WERI-Rb-1 (cell line): ENCODE measurements at regions not wholly inside any gene's neighbourhood (a gene's known extent, or its start where the extent isn't known, plus 50 kb on each side); places are given as distances from the start of the nearest gene placed in this dataset.

Source experiments
- DNase-seq: peaks from one replicate; pipeline ENCODE4 v3.0.0-alpha.2; 2020
- H3K27ac ChIP-seq: fragments of 250-450 bp; sonication (Bioruptor Pico); 2 replicates; pipeline ENCODE4 v1.5.1; 2020; ENCODE audit warnings: mild to moderate bottlenecking, moderate library complexity
- H3K27me3 ChIP-seq: fragments of 250-450 bp; sonication (Bioruptor Pico); 2 replicates; pipeline ENCODE4 v1.5.1; 2021; ENCODE audit warnings: mild to moderate bottlenecking, low read depth, moderate library complexity; ENCODE audit not compliant: insufficient read depth, severe bottlenecking
- H3K36me3 ChIP-seq: fragments of 250-450 bp; sonication (Bioruptor Pico); 2 replicates; pipeline ENCODE4 v1.5.1; 2020; ENCODE audit warnings: mild to moderate bottlenecking, moderate library complexity
- H3K4me3 ChIP-seq: 2 replicates; pipeline ENCODE4 v1.5.1; 2011; ENCODE audit warnings: low read depth, mild to moderate bottlenecking, control low read depth, low read length
- H3K9me3 ChIP-seq: fragments of 250-450 bp; sonication (Bioruptor Pico); 2 replicates; pipeline ENCODE4 v1.5.1; 2021; ENCODE audit warnings: mild to moderate bottlenecking, moderate library complexity; ENCODE audit not compliant: severe bottlenecking
- CTCF ChIP-seq: IDR thresholded peaks from 2 replicates; pipeline ENCODE4 v1.5.1; 2011; ENCODE audit warnings: low read depth, mild to moderate bottlenecking, control low read depth, inconsistent platforms, low read length

GRCh38 chr6:3607171-3607570 lies 144.3 kb downstream of the PXDC1 start:
- no peak overlapping the region for H3K4me3 ChIP-seq
- TF ChIP-seq CTCF = no peak

GRCh38 chr6:3603340-3604130 lies 146.7 kb upstream of the SLC22A23 start:
- H3K4me3 ChIP-seq = no peak overlapping the region
- no peak overlapping the region for H3K27ac ChIP-seq
- peaks cover 16% of the 10 kb centered on the region for H3K9me3 ChIP-seq
- no peaks in the 10 kb centered on the region for H3K36me3 ChIP-seq
- no peaks in the 10 kb centered on the region for H3K27me3 ChIP-seq
- TF ChIP-seq CTCF = 0 out of 2 replicates have a peak, but pooled peaks have one; percentile 10
- DNase-seq = no peak

More at GRCh38 chr6:3607171-3607570, 144.3 kb downstream of the PXDC1 start:
- Histone ChIP-seq H3K36me3 (no peaks in the 10 kb centered on the region), H3K27me3 (no peaks in the 10 kb centered on the region), H3K27ac (no peak overlapping the region), H3K9me3 (peaks cover 10% of the 10 kb centered on the region)
- DNase-seq = peak; percentile 3

GRCh38 chr6:3601570-3601969 lies 144.7 kb upstream of the SLC22A23 start:
- Histone ChIP-seq H3K36me3 (no peaks in the 10 kb centered on the region), H3K4me3 (no peak overlapping the region), H3K27me3 (no peaks in the 10 kb centered on the region), H3K27ac (no peak overlapping the region), H3K9me3 (peaks cover 16% of the 10 kb centered on the region)
- TF ChIP-seq CTCF = no peak
- DNase-seq = no peak

GRCh38 chr6:3597500-3598064 lies 140.7 kb upstream of the SLC22A23 start:
- Histone ChIP-seq H3K36me3 (no peaks in the 10 kb centered on the region), H3K9me3 (peaks cover 11% of the 10 kb centered on the region), H3K4me3 (no peak overlapping the region), H3K27ac (no peak overlapping the region), H3K27me3 (no peaks in the 10 kb centered on the region)
- DNase-seq = no peak
- TF ChIP-seq CTCF = no peak

- Histone ChIP-seq H3K4me3 (no peak overlapping the region), H3K27ac (no peak overlapping the region), H3K27me3 (no peaks in the 10 kb centered on the region), H3K36me3 (no peaks in the 10 kb centered on the region), H3K9me3 (peaks cover 3% of the 10 kb centered on the region)
- no peak for TF ChIP-seq CTCF
- DNase-seq = no peak
These were observed 139.9 kb upstream of the SLC22A23 start for GRCh38 chr6:3596766-3597165.
